Hepatic stellate cell (primary cell): ENCODE measurements at regions not wholly inside any gene's neighbourhood (a gene's known extent, or its start where the extent isn't known, plus 50 kb on each side); places are given as distances from the start of the nearest gene placed in this dataset.

Source experiments
- DNase-seq: peaks from one replicate; pipeline ENCODE4 v3.0.0; 2011; ENCODE audit warnings: low spot score

DNA sequence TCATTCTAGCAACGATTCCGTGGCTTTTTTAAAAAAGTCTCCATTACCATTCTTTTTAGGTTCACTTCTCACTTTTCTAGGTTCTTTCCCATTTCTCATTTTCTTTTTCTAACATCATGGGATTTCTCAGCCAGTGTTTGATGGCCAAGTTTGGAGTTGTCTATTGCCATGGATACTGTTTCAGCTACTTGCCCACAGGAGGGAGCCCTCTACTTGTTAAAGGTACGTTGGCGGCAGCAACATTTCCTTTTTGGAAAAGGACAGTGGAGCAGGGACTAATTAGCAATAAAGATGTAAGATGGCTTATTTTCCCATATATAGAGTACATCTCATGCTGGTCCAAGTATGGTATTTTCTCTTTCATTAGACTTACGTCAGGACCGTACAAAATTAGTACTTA is 2257.5 kb upstream of the C9orf72 start:
- DNase-seq: peak; percentile 12

- no peak for DNase-seq
Measured at GRCh38 chr9:29838491-29839020, 2265.3 kb upstream of the C9orf72 start.

- no peak for DNase-seq
Measured at GRCh38 chr9:29844251-29844650, 2271.0 kb upstream of the C9orf72 start.

DNA sequence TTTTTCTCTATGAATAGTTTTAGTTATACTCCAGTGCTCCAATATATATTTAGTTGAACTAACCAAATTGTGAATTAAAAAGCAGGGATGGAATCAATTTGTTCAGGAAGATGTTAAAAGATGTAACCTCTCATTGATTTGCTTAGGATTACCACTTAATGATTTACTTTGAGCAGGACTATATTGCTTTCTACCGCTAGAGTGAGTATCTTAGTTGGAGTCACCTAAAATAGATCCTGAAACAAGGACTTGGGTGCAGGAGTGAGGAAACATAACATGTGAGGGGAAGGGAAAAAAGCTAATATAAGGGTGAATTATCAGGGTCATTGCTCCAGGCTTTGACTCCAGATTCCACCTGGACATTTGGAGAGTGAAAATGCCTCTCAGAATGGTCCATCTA is 2277.4 kb upstream of the C9orf72 start:
- DNase-seq: no peak

DNA sequence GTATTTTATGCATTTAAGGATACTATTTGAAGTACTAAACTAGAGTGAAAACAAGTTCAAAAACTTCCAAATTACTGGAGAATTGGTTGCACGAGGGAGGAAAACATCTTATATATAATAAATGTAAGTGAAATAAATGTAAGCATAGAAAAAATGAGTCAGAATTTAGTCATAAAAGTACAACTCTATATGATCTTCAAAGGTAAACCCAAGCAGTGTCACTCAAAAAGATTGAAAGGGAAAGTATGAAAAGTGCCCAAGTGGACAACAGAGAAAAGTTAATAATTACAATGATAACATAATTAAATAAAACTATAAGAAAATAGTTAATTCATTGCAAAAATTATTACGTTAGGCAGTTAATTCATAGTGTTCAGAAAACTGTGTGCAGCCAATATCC is 2288.5 kb upstream of the C9orf72 start:
- no peak for DNase-seq

DNA sequence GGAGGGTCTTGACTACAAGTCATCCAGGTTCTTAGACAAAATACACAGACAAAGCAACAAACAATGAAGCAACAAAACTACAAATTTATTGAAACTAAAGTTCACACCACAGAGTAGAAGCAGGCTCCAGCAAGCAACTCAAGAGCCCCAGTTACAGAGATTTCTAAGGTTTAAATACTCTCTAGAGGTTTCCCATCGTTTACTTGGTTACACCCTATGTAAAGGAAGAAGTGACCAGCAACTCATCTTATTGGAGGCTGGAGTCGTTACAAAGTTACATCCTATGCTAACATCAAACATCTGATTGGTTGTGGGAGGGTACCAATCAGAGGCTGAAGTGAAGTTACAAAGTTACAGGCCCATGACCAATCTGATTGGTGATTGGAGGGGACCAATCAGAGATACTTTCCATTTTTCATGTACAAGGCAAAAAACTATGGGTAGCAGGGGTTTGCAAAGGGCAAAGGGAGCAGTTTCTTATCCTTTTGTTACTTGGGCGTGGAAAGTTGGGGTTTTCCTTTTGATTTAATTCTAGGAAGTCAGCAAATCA is 2292.6 kb upstream of the C9orf72 start:
- DNase-seq: no peak

DNA sequence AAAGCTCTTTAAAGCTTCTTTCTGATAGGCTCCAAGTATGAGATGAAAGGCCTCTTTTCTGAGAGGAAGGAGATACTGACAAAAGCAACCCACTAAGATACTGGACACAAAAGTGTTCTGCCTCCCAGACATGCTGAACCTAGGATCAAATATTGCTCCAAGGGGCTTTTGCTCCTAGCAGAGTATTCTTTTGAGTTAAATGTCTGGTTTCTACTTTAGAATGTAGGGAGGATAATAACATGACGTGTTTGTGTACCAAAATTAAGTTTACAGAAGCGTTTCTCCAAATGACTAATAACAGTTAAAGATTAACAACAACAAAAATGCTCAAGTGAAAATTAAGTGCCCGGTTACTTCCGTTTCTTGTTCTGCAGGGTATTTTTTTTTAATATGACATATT is 2293.3 kb upstream of the C9orf72 start:
- DNase-seq: no peak

DNA sequence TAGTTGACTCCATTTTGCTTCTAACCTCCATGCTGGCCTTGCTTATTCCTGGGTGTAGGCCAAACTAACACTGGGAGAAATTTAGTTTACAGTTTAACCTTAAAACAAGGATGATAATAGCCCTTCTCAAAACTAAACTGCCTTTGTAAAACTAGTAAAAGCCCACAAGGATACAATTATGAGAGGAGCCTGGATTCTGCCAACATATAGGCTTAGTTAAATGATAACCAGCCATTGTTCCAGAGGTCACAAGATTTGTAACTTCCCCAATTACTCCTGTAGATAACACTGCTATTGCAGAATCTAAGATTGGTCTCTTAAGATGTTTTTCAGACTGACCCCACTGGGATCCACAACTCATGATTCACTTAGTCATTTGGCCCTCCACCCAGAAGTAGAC is 2300.3 kb upstream of the C9orf72 start:
- no peak for DNase-seq

- no peak for DNase-seq
Measured at GRCh38 chr9:29875547-29875946, 2302.3 kb upstream of the C9orf72 start.

DNA sequence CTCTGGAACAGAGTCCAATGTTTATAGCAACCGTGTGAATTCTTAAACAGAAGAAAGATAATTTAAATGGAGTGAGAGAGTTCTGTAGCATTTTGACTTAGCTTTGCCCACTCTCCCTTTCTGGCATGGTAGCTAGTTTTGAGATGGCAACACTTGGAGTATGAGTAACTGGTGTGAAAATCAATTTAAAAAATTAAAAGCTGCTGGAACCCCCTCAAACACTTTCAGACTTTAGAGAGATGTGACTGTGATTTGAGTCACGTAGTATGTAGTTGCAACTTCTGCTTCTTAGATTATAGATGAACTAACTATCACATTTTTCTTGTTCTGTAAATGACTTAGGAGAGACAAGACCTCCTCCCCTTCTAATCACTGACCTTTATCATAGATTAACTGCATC is 2309.5 kb upstream of the C9orf72 start:
- DNase-seq: no peak

- DNase-seq: no peak
Measured at GRCh38 chr9:29906065-29906464, 2332.8 kb upstream of the C9orf72 start.

- no peak for DNase-seq
Measured at GRCh38 chr9:29928072-29928471, 2354.8 kb upstream of the C9orf72 start.

DNA sequence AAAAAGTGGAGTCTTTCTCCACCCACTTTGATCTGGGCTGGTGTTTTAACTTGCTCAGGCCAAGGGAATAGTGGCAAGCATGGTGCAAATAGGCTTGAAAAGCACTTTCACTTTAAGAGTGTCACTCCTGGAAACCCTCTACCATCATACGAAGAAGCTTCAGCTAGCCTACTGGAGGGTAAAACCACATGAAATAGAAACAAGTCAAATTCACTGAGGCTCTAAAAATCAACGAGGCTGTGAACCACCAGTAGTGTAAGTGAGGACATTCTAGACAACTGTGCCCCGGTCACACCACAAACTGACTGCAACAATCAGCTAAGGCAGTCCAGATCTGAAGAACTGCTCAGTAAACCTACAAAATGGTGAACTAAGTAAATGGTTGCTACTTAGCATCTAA is 2366.3 kb upstream of the C9orf72 start:
- DNase-seq: no peak

DNA sequence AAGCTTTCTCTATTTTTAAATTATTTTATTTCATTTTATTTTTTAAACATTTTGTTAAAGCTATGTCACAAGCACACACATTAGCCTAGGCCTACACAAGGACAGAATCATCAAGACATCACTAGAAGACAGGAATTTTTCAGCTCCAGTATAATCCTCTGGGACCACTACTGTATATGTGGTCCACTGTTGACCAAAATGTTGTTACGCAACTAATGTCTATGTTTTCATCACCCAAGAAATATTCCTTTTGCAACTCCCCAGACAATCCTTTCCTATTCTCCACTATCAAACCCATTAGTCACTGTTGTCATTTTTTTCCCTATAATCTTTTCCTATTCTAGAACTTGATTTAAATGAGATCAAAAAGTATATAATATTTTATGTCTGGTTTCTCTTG is 2371.7 kb upstream of the C9orf72 start:
- no peak for DNase-seq

DNA sequence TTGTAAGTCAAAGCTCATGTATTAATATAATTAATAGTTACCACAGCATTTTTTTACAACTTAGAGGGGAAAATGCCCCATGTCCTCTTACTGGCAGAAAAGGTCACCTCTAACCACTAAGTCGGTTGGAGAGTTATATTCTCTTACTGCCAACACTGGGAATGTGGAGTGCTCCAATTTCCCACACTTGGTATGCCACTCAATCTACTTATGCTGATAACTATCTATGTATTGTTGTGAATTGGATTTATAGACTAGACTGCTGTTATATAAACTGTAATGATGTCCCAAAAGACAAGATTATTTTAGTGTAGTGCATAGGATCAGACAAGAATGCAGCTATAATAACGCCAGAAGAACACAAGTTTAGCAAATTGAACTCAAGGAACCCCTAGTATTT is 2385.2 kb upstream of the C9orf72 start:
- no peak for DNase-seq

DNA sequence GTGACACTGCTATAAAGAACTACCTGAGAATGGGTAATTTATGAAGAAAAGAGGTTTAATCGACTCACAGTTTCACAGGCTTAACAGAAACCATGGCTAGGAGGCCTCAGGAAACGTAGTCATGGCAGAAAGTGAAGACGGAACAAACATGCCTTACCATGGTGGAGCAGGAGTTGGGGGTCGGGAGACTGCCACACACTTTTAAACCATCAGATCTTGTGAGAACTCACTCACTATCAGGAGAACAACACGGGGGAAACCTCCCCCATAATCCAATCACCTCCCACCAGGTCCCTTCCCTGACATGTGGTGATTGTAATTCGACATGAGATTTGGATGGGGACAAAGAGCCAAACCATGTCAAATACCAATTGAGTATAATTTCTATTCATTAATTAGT is 2392.6 kb upstream of the C9orf72 start:
- DNase-seq: no peak

- DNase-seq: peak; percentile 2
Measured at GRCh38 chr9:29966247-29966646, 2393.0 kb upstream of the C9orf72 start.

GRCh38 chr9:29968831-29969230 is 2395.6 kb upstream of the C9orf72 start:
- no peak for DNase-seq

GRCh38 chr9:29969408-29969807 is 2396.1 kb upstream of the C9orf72 start:
- no peak for DNase-seq

GRCh38 chr9:29969856-29970647 is 2396.8 kb upstream of the C9orf72 start:
- DNase-seq: no peak

DNA sequence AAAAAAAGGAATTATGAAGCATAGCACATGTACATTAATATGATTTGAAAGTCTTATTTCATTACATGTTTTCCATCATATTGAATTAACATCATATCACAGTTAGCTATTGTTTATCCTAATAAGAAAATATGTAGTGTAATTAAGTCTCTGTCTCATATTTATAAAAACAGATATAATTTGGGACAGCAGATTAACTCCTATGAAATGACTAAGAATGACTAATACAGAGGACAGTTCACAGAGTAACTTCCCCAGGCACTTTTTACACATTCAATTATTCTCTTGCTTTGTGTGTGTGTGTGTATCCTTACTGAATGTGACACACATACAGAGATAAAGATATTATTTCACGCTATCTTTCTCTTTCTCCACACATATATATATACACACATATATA is 2400.9 kb upstream of the C9orf72 start:
- no peak for DNase-seq

GRCh38 chr9:29976981-29977380 is 2403.7 kb upstream of the C9orf72 start:
- no peak for DNase-seq

DNA sequence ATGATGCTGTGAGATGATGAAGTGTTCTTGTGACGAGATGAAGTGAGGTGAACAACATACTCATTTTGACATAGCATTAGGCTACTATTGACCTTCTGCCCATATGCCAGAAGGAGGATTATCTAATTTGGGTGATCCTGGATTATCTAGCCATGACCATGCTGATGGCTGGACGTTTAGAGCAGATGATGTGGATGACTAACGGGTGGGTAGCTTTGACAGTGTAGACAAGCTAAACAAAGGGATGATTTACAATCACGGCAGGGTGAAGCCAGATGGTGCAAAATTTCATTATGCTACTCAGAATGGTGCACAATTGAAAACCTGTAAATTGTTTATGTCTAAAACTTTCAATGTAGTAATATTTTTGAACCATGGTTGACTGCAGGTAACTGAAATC is 2403.4 kb upstream of the ACO1 start:
- DNase-seq: no peak

DNA sequence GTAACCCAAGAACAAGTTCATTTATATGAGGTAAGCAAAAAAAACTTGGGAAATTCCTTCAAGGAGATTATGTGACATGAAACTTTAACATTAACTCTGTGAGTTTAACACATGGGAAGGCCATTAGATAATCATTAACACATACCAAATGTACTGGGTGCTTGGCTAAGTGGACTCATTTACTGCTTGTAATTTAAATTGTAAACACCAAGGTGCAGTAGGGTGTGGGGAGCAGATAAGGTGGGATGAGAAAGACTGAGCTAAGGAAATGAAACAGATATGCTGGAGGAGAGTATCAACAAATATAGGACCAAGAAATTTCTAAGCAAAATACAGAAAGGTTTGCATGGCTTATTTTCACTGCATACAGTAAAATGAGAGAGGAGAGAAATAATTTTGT is 2384.8 kb upstream of the ACO1 start:
- no peak for DNase-seq
